LNCaP clone FGC (cell line): ENCODE measurements at regions not wholly inside any gene's neighbourhood (a gene's known extent, or its start where the extent isn't known, plus 50 kb on each side); places are given as distances from the start of the nearest gene placed in this dataset.

Source experiments
- DNase-seq: peaks from one replicate; pipeline ENCODE4 v3.0.0-alpha.2; 2011; ENCODE audit warnings: low read depth
- H3K4me3 ChIP-seq: 2 replicates; pipeline ENCODE4 v1.5.1; 2011; ENCODE audit warnings: mild to moderate bottlenecking, low read depth, low read length, control low read depth
- CTCF ChIP-seq: IDR thresholded peaks from 2 replicates; pipeline ENCODE4 v1.5.1; 2012; ENCODE audit warnings: mild to moderate bottlenecking; ENCODE audit not compliant: control insufficient read depth, insufficient read depth; ENCODE audit errors: extremely low read depth

- no peak for DNase-seq
- no peak overlapping the region for H3K4me3 ChIP-seq
- no peak for TF ChIP-seq CTCF
Observed at GRCh38 chr20:12358655-12359009, 440.9 kb downstream of the BTBD3 start.

- no peak for TF ChIP-seq CTCF
- H3K4me3 ChIP-seq, result no peak overlapping the region
- DNase-seq, result no peak
Observed at GRCh38 chr20:12371990-12372389, 454.3 kb downstream of the BTBD3 start.

- no peak overlapping the region for H3K4me3 ChIP-seq
- DNase-seq, result no peak
- no peak for TF ChIP-seq CTCF
Observed at GRCh38 chr20:12372557-12372956, 454.9 kb downstream of the BTBD3 start.

- no peak overlapping the region for H3K4me3 ChIP-seq
- TF ChIP-seq CTCF, result no peak
- no peak for DNase-seq
Observed at GRCh38 chr20:12375967-12376366, 458.3 kb downstream of the BTBD3 start.

GRCh38 chr20:12383821-12384220 is 466.1 kb downstream of the BTBD3 start:
- TF ChIP-seq CTCF, result no peak
- no peak for DNase-seq
- H3K4me3 ChIP-seq, result no peak overlapping the region

- no peak overlapping the region for H3K4me3 ChIP-seq
- TF ChIP-seq CTCF, result no peak
- DNase-seq, result no peak
Observed at GRCh38 chr20:12386821-12387220, 469.1 kb downstream of the BTBD3 start.

GRCh38 chr20:12391099-12391498 is 473.4 kb downstream of the BTBD3 start:
- DNase-seq, result no peak
- no peak overlapping the region for H3K4me3 ChIP-seq
- no peak for TF ChIP-seq CTCF
